Right atrium auricular region (tissue), 2 donors: ENCODE measurements at regions not wholly inside any gene's neighbourhood (a gene's known extent, or its start where the extent isn't known, plus 50 kb on each side); places are given as distances from the start of the nearest gene placed in this dataset.

ENCODE experiments used
- DNase-seq: peaks from one replicate; pipeline ENCODE4 v3.0.0-alpha.2; 2019; ENCODE audit warnings: low spot score
- H3K27ac ChIP-seq, 2 donors: fragments of 200-600 bp; sonication (generic); 1 replicate in 1 of 2; 2 replicates in 1 of 2; pipeline ENCODE4 v1.5.1; 2016 to 2019
- H3K27me3 ChIP-seq, 2 donors: fragments of 200-600 bp; sonication (generic); one replicate each; pipeline versions ENCODE4 v1.5.1 to v1.6.0; 2017 to 2019
- H3K36me3 ChIP-seq: fragments of 200-600 bp; sonication (generic); one replicate; pipeline ENCODE4 v1.5.1; 2016
- H3K4me1 ChIP-seq, 2 donors: fragments of 200-600 bp; sonication (generic); one replicate each; pipeline versions ENCODE4 v1.5.1 to v1.6.0; 2017 to 2019
- H3K4me3 ChIP-seq, 2 donors: fragments of 200-600 bp; sonication (generic); 1 replicate in 1 of 2; 2 replicates in 1 of 2; pipeline ENCODE4 v1.5.1; 2017 to 2019; ENCODE audit warnings: mild to moderate bottlenecking in 1 of 2, moderate library complexity in 1 of 2
- H3K9me3 ChIP-seq, 2 donors: fragments of 200-600 bp; sonication (generic); one replicate each; pipeline ENCODE4 v1.5.1; 2019
- CTCF ChIP-seq, 2 donors: fragments of 200-600 bp; sonication (generic); IDR thresholded peaks; one replicate each; pipeline ENCODE4 v1.5.1; 2019; ENCODE audit warnings: antibody characterized with exemption in 2 of 2

- Histone ChIP-seq H3K27me3 (no peaks in the 10 kb centered on the region), H3K4me3 (no peak overlapping the region), H3K4me1 (no peaks in the 10 kb centered on the region), H3K9me3 (no peaks in the 10 kb centered on the region), H3K36me3 (no peaks in the 10 kb centered on the region), H3K27ac (no peak overlapping the region)
- DNase-seq, result no peak
- TF ChIP-seq CTCF (IDR thresholded peaks at IDR 0.05), result no peak
Observed at GRCh38 chr4:24266951-24267722, 317.2 kb downstream of the DHX15 start.

- H3K27ac ChIP-seq, result no peak overlapping the region
- no peak for DNase-seq
- no peaks in the 10 kb centered on the region for H3K27me3 ChIP-seq
- no peak overlapping the region for H3K4me3 ChIP-seq
- no peaks in the 10 kb centered on the region for H3K36me3 ChIP-seq
- H3K4me1 ChIP-seq, result no peaks in the 10 kb centered on the region
- no peaks in the 10 kb centered on the region for H3K9me3 ChIP-seq
- no peak for TF ChIP-seq CTCF (IDR thresholded peaks at IDR 0.05)
Observed at GRCh38 chr4:24265989-24266388, 318.4 kb downstream of the DHX15 start.

- DNase-seq, result no peak
- H3K27me3 ChIP-seq, result no peaks in the 10 kb centered on the region
- no peaks in the 10 kb centered on the region for H3K4me1 ChIP-seq
- H3K9me3 ChIP-seq, result no peaks in the 10 kb centered on the region
- H3K36me3 ChIP-seq, result no peaks in the 10 kb centered on the region
- no peak overlapping the region for H3K27ac ChIP-seq
- no peak overlapping the region for H3K4me3 ChIP-seq
- no peak for TF ChIP-seq CTCF (IDR thresholded peaks at IDR 0.05)
Observed at GRCh38 chr4:24262616-24263015, 321.7 kb downstream of the DHX15 start.

GRCh38 chr4:24262084-24262483, 322.3 kb downstream of the DHX15 start:
- DNase-seq, result no peak
- no peak for TF ChIP-seq CTCF (IDR thresholded peaks at IDR 0.05)
- Histone ChIP-seq H3K27me3 (no peaks in the 10 kb centered on the region), H3K9me3 (no peaks in the 10 kb centered on the region), H3K27ac (no peak overlapping the region), H3K4me3 (no peak overlapping the region), H3K36me3 (no peaks in the 10 kb centered on the region), H3K4me1 (no peaks in the 10 kb centered on the region)

GRCh38 chr4:24260923-24261564, 323.3 kb downstream of the DHX15 start:
- Histone ChIP-seq H3K27ac (no peak overlapping the region), H3K4me1 (no peaks in the 10 kb centered on the region), H3K36me3 (no peaks in the 10 kb centered on the region), H3K27me3 (no peaks in the 10 kb centered on the region), H3K4me3 (no peak overlapping the region), H3K9me3 (no peaks in the 10 kb centered on the region)
- TF ChIP-seq CTCF (IDR thresholded peaks at IDR 0.05), result no peak
- no peak for DNase-seq
